DMS53 treated with DMSO at 0.1 percent for 48 hours (cell line): ENCODE measurements at regions not wholly inside any gene's neighbourhood (a gene's known extent, or its start where the extent isn't known, plus 50 kb on each side); places are given as distances from the start of the nearest gene placed in this dataset.

ENCODE experiments used
- DNase-seq: peaks from one replicate; lab custom pipeline; 2025; ENCODE audit not compliant: unreplicated experiment; lab: John Stamatoyannopoulos, UW

GRCh38 chr11:103659743-103660142 lies 376.7 kb upstream of the DDI1 start:
- no peak for DNase-seq

GRCh38 chr11:103661185-103661584 lies 375.3 kb upstream of the DDI1 start:
- DNase-seq, result peak; percentile 10

GRCh38 chr11:103661991-103662390 lies 374.4 kb upstream of the DDI1 start:
- DNase-seq, result no peak

- no peak for DNase-seq
These were observed 373.6 kb upstream of the DDI1 start for GRCh38 chr11:103662880-103663279.

- no peak for DNase-seq
These were observed 367.6 kb upstream of the DDI1 start for GRCh38 chr11:103668859-103669258.

GRCh38 chr11:103671143-103671651 lies 365.2 kb upstream of the DDI1 start:
- no peak for DNase-seq

- no peak for DNase-seq
These were observed 362.7 kb upstream of the DDI1 start for GRCh38 chr11:103673773-103674172.

- no peak for DNase-seq
These were observed 360.0 kb upstream of the DDI1 start for GRCh38 chr11:103676413-103676812.

GRCh38 chr11:103680826-103681225 lies 355.6 kb upstream of the DDI1 start:
- no peak for DNase-seq

- no peak for DNase-seq
These were observed 354.6 kb upstream of the DDI1 start for GRCh38 chr11:103681855-103682254.

GRCh38 chr11:103682318-103683184 lies 353.9 kb upstream of the DDI1 start:
- DNase-seq, result peak; percentile 93

GRCh38 chr11:103683576-103683975 lies 352.9 kb upstream of the DDI1 start:
- DNase-seq, result no peak

- no peak for DNase-seq
These were observed 347.5 kb upstream of the DDI1 start for GRCh38 chr11:103688924-103689323.

GRCh38 chr11:103690356-103690755 lies 346.1 kb upstream of the DDI1 start:
- DNase-seq, result no peak

GRCh38 chr11:103696123-103696522 lies 340.3 kb upstream of the DDI1 start:
- DNase-seq, result no peak

GRCh38 chr11:103699216-103699615 lies 337.2 kb upstream of the DDI1 start:
- DNase-seq, result no peak

GRCh38 chr11:103699656-103700055 lies 336.8 kb upstream of the DDI1 start:
- no peak for DNase-seq

- no peak for DNase-seq
These were observed 335.8 kb upstream of the DDI1 start for GRCh38 chr11:103700622-103701021.

- no peak for DNase-seq
These were observed 333.0 kb upstream of the DDI1 start for GRCh38 chr11:103703437-103703836.

- DNase-seq, result no peak
These were observed 332.5 kb upstream of the DDI1 start for GRCh38 chr11:103703954-103704353.

GRCh38 chr11:103705642-103706041 lies 330.8 kb upstream of the DDI1 start:
- DNase-seq, result no peak

- DNase-seq, result no peak
These were observed 327.1 kb upstream of the DDI1 start for GRCh38 chr11:103709371-103709770.

GRCh38 chr11:103714246-103714645 lies 322.2 kb upstream of the DDI1 start:
- no peak for DNase-seq
